ENCODE measurements at regions not wholly inside any gene's neighbourhood (a gene's known extent, or its start where the extent isn't known, plus 50 kb on each side); places are given as distances from the start of the nearest gene placed in this dataset.

DNA sequence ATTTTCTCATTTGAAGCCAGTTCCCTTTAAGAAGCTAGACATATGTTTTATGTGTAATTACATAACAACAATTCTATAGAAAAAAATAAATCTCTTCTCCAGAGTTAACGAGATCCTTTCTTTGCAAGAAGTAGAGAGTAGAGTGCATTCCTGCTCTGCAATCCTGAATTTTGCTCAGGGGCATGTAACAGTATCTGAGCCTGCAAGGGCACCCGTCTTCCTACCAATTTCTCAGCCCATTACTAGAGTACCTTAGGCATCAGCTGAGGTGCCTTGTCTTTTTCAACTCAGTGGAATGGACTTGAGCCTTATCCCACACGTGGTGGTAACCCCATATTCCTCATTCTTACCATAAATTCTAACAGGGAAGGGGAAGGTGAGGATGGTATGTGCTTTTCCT is 205.9 kb downstream of the IKZF2 start:
- no peaks in the 10 kb centered on the region for H3K9me3 ChIP-seq
- peaks cover 0 to 11% (median 0%) of the 10 kb centered on the region in 12 donors for H3K4me1 ChIP-seq
- intact Hi-C loops (cut with DNase I): no loop called here
- H3K4me3 ChIP-seq: no peak overlapping the region
- H3K27me3 ChIP-seq: no peaks in the 10 kb centered on the region
- DNase-seq (no peak), ATAC-seq (no peak)
- TF ChIP-seq, protein P1, sequence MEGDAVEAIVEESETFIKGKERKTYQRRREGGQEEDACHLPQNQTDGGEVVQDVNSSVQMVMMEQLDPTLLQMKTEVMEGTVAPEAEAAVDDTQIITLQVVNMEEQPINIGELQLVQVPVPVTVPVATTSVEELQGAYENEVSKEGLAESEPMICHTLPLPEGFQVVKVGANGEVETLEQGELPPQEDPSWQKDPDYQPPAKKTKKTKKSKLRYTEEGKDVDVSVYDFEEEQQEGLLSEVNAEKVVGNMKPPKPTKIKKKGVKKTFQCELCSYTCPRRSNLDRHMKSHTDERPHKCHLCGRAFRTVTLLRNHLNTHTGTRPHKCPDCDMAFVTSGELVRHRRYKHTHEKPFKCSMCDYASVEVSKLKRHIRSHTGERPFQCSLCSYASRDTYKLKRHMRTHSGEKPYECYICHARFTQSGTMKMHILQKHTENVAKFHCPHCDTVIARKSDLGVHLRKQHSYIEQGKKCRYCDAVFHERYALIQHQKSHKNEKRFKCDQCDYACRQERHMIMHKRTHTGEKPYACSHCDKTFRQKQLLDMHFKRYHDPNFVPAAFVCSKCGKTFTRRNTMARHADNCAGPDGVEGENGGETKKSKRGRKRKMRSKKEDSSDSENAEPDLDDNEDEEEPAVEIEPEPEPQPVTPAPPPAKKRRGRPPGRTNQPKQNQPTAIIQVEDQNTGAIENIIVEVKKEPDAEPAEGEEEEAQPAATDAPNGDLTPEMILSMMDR (IDR thresholded peaks at IDR 0.05): no peak
- no peak for TF ChIP-seq POLR2A (IDR thresholded peaks at IDR 0.05)
- H3K27ac ChIP-seq: no peak overlapping the region
- 59 to 71% (median 60%) methylated on average over 3 of the region's 3 CpGs for WGBS, 4 donors
- H3K36me3 ChIP-seq: no peaks in the 10 kb centered on the region

GRCh38 chr2:212943351-212943750 is 208.1 kb downstream of the IKZF2 start:
- ATAC-seq (no peak), DNase-seq (no peak)
- no peak overlapping the region for H3K4me3 ChIP-seq
- no peaks in the 10 kb centered on the region for H3K9me3 ChIP-seq
- WGBS, 4 donors: 74 to 80% (median 79%) methylated on average over 3 of the region's 3 CpGs
- no peaks in the 10 kb centered on the region for H3K27me3 ChIP-seq
- no peak for TF ChIP-seq POLR2A (IDR thresholded peaks at IDR 0.05)
- TF ChIP-seq, protein P1 (IDR thresholded peaks at IDR 0.05): no peak
- H3K4me1 ChIP-seq: peaks cover 0 to 12% (median 0%) of the 10 kb centered on the region in 12 donors
- intact Hi-C loops (cut with DNase I): no loop called here
- H3K27ac ChIP-seq: no peak overlapping the region
- H3K36me3 ChIP-seq: no peaks in the 10 kb centered on the region

DNA sequence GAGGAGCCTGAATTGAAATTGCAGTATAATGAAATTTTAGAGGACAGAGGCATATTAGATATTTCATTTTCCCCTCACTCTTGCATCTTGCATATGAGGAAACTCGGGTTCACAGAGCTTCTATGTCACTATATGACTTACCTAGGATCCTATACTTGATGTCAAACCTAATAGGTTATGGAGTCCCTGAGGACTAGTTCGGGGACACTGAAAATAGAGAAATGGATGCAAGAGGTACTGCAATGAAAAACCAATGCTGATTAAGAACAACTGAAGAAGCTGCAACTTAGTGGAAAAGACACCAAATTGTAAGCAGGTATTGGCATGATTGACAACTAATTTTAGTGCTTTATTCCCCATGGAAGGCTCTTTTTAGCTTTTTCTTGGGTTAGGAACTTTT is 210.1 kb downstream of the IKZF2 start:
- no peaks in the 10 kb centered on the region for H3K27me3 ChIP-seq
- peaks cover 0 to 12% (median 0%) of the 10 kb centered on the region in 12 donors for H3K4me1 ChIP-seq
- H3K36me3 ChIP-seq: no peaks in the 10 kb centered on the region
- 55 to 64% (median 56%) methylated on average over 2 of the region's 2 CpGs for WGBS, 4 donors
- no peak for DNase-seq
- intact Hi-C loops (cut with DNase I): no loop called here
- no peak overlapping the region for H3K27ac ChIP-seq
- no peak for ATAC-seq
- H3K4me3 ChIP-seq: no peak overlapping the region
- no peaks in the 10 kb centered on the region for H3K9me3 ChIP-seq
- TF ChIP-seq, protein P1 (IDR thresholded peaks at IDR 0.05): peak in 1 of 12 donors; percentile 4
- no peak for TF ChIP-seq POLR2A (IDR thresholded peaks at IDR 0.05)

- no peak overlapping the region for H3K27ac ChIP-seq
These were observed 210.6 kb downstream of the IKZF2 start for GRCh38 chr2:212940816-212941215.

More at GRCh38 chr2:212940816-212941215, 210.6 kb downstream of the IKZF2 start:
- peaks cover 0 to 12% (median 0%) of the 10 kb centered on the region in 12 donors for H3K4me1 ChIP-seq
- DNase-seq (peak in 3 of 5 donors; percentile 16 to 39 (median 30)), ATAC-seq (peak; percentile 65 to 82 (median 74))
- TF ChIP-seq, protein P1 (IDR thresholded peaks at IDR 0.05): no peak
- no peak for TF ChIP-seq POLR2A (IDR thresholded peaks at IDR 0.05)
- no peaks in the 10 kb centered on the region for H3K36me3 ChIP-seq
- intact Hi-C loops (cut with DNase I): no loop called here
- no peaks in the 10 kb centered on the region for H3K9me3 ChIP-seq
- 10 to 25% (median 14%) methylated on average over 2 of the region's 2 CpGs for WGBS, 4 donors
- no peak overlapping the region for H3K4me3 ChIP-seq
- H3K27me3 ChIP-seq: no peaks in the 10 kb centered on the region
